HTR-8/SVneo (cell line): ENCODE measurements at regions not wholly inside any gene's neighbourhood (a gene's known extent, or its start where the extent isn't known, plus 50 kb on each side); places are given as distances from the start of the nearest gene placed in this dataset.

Source experiments
- DNase-seq: peaks from one replicate; pipeline ENCODE4 v3.0.0; 2011; ENCODE audit warnings: low spot score, mixed read lengths; ENCODE audit not compliant: insufficient read length
- FAIRE-seq: peaks from 2 replicates; lab custom pipeline; 2011; peaks lifted over from hg19 to GRCh38; lab: Jason Lieb, UNC

DNA sequence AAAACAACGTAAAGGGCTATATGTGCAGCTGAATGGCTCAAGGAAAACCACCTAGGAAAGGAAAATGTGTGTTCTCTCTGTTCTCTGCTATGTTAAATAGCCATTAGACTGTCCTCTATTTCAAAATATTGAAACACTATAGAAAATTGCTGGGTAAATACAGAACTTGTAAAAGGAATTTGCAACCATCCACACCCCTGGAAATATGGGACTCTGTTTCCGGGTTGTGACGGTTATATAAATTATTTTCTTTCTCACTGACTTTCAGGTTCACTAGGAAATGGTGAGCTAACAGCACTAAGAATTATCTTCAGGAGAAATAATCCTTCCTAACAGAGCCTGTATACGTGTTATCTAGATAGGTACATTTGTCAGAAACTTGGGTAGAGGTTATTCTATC lies 161.0 kb upstream of the DKK2 start:
- no peak for DNase-seq
- no peak for FAIRE-seq

DNA sequence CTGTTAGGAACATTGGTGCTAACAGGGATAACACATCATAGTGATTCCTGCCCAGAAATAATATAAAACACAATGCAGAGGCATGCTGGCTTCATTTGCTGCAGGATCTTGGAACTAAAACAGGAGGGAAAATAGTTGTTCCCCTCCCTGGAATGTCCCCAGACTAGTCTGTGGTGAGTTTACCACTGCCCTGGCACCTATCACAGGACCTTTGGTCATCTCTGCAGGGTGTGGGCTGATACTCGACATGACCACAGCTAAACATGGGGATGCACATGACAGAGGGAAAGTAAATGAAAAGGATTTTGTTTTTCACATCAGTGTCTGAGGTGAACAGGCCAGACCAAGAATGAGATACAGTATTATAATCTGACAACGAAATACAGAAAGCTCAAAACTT lies 160.2 kb upstream of the DKK2 start:
- DNase-seq = no peak

DNA sequence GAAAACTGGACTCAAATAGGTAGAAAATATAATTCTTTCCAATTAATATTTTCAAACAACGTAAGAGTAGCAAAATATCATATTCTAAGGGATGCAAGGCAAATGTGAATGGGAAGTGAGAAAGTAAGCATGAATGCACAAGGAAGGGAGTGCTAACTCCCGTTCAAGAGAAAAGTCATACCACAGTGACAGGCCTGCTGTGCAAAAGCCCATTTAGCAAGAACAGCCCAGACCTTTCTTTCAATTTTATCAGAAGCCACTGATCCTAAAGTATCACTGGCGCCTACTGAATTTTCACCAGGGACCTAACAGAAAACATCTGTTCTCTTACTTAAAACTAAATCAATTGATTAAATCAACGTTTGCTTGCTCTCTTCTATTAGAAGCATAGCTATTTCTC lies 157.9 kb upstream of the DKK2 start:
- no peak for FAIRE-seq
- no peak for DNase-seq

More for the DNA sequence above, 160.2 kb upstream of the DKK2 start:
- no peak for FAIRE-seq

DNA sequence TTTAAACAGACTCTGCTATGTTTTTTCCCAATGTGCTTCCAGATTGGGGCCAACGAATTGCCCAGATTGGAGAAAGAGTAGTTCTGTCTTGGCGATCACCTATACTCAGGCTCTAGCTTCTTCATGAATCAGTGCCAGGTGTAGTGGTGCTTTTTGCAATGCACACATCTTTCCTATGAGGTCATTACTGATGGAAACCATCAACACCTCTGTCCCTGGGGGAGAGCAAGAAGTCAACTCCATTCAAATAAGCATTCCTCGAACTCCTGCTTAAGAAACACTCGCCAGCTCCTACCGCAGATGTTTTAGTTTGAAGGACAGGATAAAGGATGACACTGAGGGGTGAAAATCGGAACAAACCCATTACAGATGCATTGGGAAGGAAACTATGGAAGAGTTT lies 156.5 kb upstream of the DKK2 start:
- FAIRE-seq = no peak

DNA sequence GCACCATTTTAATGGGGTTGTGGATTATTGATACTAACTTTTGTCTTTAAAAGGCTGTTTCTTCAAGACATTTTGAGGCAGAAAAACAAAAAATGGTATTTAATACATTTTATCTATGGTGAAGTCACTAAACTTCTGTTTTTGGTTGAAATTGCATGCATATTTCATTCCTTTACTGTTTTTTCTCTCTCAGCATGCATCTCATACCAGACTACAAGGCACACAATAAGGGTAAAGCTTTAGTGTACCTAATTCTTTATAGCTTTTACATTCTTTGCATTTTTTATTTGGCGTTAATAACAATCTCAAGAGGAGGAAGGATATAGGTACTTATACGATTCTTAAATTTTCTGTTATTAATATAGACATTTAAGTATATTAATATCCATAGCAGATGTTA lies 151.0 kb upstream of the DKK2 start:
- DNase-seq = no peak
- no peak for FAIRE-seq

More for the DNA sequence above, 156.5 kb upstream of the DKK2 start:
- no peak for DNase-seq

DNA sequence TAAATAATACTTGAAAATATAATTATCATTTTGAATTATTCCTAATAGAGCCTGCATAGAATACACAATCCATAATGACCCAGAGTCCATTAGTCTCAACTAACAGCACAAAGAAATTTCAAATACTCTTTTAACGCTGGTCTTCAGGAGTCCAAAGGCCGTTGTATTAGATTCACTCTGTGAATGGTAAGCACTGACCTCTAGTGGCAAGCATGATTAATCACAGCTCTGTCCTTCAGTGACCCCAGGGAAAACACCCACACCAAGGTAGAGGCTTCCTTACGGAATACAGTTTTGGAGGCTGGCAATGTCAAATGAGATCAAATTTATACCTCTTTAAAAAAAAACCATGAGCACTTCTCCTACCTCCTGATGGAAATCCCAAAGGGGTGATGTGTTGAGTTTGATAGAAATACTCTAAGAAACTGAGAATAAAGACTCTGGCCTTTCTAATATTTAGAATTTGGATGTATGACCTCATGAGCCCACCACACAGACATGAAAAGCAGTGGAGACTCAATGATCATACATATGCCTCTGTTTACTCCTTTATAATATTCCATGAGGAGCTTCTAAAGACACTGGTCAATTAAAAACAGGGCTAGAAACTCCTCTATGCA lies 147.2 kb upstream of the DKK2 start:
- no peak for FAIRE-seq
- peak; percentile 3 for DNase-seq

DNA sequence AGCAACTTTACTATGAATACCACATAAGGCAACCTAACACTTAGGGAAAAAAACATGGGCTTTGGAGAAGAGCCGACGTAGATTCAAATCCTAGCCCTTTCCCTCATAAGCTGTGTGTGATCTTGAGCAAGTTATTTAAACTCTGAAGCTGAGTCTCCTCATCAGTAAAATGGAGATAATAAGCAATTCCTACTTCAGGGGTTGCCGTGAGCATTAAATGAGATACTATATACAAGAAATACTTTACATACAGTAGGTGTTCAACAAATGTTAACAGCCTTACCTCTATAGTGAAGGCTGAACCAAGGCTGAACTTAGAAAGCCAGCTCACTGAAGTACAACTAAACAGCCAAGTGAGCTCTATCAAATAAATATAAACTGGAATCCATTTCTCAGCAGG lies 146.2 kb upstream of the DKK2 start:
- DNase-seq (no peak), FAIRE-seq (no peak)

DNA sequence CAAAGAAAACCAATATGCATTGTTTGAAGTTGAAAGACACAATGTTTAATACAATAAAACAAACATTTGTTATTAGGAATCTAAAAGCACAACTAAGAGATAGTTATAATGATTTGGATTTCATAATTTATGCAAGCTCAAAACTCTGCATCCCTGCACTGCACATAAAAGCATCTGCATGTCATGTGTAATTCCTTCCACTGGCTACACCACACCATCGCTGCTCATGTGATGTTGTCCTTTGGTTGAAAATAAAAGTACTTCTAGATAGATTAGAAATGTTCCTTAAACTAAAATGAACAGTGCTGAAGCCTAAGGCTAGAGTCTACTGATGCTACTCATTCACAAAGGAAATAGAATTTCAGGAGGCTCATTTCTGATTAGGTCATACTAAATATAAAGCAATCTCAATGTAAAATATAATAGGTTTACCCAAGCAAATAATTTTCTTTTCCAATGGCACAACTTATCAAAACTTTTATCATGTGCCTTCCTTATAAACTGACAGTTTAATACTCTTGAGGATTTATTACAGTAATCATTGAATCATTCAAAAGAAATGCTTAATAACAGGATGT lies 130.8 kb upstream of the DKK2 start:
- DNase-seq (no peak), FAIRE-seq (no peak)

DNA sequence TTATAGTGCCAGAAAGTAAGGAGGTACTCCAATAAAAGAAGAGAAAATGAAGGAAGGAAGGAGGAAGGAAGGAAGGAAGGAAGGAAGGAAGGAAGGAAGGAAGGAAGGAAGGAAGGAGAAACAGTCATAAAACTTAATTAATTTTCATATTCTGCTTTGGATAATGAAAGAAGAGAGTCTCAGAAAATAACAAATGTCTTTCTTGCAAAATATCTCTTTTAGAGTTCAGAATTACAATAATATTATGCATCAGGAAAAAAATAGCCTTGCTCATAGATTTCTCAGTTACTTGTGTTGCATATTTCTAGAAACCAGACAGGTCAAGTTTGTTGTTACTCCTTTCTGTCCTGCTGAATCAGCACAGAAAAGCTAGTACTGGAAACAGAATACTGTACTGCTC lies 130.1 kb upstream of the DKK2 start:
- DNase-seq (no peak), FAIRE-seq (no peak)

DNA sequence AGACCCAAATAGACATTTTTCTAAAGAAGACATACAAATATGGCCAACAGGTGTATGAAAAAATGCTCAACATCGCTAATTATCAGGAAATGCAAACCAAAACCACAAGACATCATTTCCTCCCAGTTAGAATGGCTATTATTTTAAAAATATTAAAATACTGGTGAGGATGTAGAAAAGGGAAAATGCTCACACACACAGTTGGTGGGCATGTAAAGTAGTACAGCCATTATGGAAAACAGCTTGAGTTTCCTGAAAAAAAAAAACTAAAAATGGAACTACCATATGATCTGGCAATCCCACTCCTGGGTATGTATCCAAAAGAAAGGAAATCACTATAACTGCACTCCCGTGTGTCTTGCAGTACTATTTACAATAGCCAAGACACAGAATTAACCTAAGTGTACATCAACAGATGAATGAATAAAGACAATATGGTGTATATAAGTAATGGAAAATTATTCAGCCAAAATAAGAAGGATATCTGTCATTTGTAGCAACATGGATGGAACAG lies 128.9 kb upstream of the DKK2 start:
- no peak for FAIRE-seq
- no peak for DNase-seq

DNA sequence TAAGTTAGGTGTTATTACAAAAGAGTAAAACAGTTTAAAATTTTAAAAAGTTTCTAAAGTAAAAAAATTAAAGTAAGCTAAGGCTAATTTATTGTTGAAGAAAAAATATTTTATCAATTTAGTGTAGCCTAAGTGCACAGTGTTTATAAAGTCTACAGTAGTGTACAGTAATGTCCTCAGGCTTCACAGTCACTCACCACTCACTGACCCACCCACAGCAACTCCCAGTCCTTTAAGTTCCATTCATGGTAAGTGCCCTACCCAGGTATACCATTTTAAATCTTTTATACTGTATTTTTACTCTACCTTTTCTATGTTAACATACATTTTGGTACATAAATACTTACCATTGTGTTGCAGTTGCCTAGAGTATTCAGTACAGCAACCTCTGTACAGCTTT lies 120.3 kb upstream of the DKK2 start:
- no peak for DNase-seq
- FAIRE-seq = no peak

DNA sequence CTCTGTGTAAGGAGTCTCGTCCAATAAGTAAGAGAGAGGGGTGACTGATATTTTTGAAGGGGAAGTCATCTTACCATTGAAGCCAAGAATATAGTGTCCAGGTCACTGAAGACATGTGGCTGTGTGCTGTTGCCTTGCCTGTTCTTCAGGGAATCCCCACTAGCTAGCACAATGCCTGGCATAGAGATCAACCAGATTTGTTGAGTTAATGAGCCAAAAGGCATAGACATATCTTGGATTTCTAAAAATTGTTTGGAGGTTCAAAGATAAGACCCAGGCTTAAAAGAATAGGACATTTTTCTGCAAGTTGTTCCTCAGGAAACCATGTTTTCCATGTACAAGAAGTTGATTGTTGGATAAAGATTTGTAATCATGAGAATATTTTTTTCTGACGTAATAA lies 119.3 kb upstream of the DKK2 start:
- no peak for DNase-seq
- FAIRE-seq = no peak

DNA sequence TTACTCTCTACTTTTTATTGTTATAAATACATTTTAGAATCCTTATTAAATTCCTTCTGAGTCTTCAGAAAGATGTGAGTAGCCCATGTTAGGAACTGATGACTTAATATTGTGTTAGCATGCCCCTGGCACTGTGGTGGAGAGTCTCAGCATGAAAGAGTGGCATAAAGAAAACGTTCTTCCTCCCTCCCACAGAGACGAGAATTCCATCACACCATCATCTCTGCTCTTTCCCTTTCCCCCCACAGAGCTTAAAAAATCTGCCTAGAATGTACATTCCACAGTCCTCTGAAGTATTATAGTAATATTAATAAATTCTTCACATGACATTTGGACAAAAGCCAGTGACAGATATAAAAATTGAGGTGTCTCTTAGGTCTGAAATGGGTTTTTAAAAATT lies 117.8 kb upstream of the DKK2 start:
- FAIRE-seq (no peak), DNase-seq (no peak)

DNA sequence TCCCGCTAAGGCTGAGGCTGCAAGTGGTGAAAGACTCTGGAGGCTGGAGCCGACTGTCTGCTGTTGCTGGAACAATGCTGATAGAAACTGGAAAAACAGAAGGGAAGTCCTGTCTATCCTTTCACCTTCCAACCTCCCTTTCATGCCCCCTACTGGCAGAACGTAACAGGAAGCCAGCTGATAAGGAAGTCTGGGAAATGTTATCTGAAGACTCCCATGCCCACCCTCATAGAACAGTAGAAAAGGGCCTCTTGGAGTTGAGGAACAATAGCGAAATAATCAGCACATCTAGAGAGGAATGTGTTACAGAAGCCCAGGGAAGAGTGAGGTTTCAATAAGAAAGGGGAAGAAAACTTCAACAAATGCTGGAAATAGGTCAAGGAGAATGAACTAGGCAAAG lies 117.1 kb upstream of the DKK2 start:
- FAIRE-seq = no peak
- no peak for DNase-seq

DNA sequence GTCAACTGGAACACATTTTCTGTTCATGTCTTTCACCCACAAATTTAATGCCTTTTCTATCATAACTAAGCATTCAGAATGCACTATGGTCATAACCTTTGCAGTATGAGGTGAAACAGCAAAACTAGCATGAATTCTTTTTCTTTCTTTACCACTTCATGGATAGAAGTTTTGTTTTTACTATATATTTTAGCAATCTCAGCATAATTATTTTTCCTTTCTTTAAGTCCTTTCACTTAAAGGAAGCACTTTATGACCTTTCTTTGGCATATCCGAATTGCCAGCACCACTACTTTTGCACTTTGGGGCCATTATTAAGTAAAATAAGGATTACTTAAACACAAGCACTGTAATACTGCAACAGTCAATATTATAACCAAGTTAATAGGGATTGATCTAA lies 115.1 kb upstream of the DKK2 start:
- DNase-seq (no peak), FAIRE-seq (no peak)

DNA sequence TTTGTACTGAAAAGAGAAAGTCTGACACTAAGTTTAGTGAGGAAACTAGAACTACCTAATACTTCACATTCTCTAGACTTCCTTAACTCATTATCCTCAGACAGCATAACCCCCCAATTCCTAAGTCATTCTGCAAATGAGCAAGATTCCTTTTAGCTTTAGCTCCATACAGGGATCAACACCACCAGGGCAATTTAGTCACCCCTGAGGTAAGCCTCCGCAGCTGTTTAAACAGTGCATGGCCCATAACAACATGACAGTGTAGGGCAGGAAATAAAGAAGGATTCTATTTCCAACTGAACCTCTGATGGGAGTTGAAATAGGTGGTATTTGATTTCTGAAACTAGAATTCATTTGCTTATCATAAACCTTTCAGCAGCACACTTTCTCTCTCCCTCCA lies 112.8 kb upstream of the DKK2 start:
- FAIRE-seq = no peak
- no peak for DNase-seq

DNA sequence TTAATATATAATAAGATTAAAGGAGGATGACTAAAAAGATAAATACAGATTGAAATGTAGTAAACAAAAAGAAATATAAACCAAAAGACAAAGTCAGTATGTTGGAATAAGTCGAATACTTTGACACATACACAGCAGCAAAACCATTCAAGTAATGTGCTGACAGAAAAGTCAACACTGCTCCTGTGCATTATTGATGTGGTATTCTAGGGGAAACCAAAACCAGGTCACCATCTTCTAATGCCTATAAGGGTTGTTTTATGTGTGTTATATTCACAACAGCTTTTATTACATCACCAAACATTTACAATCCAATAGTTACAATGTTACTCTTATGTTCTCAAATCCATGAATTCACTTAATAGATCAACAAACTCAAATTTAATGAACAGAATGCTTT lies 111.8 kb upstream of the DKK2 start:
- FAIRE-seq = no peak
- no peak for DNase-seq

DNA sequence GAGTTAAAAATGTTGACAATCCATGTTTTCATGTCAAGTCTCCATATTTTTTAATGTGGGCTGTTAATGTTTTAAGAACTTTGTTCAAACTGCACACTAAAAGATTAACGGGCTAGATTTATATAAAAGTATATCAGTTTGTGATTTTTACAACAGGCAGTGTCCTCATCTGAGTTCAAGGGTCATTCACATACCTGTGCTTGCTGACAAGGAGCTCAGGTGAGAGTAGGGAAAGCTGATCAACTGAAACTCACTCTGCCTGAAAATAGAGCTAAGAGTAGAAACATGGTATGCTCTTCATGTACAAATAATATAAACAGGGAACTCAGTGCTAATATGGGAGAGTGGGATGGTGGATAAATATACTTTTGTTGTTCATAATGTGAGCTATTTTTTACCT lies 102.3 kb upstream of the DKK2 start:
- FAIRE-seq (no peak), DNase-seq (no peak)

DNA sequence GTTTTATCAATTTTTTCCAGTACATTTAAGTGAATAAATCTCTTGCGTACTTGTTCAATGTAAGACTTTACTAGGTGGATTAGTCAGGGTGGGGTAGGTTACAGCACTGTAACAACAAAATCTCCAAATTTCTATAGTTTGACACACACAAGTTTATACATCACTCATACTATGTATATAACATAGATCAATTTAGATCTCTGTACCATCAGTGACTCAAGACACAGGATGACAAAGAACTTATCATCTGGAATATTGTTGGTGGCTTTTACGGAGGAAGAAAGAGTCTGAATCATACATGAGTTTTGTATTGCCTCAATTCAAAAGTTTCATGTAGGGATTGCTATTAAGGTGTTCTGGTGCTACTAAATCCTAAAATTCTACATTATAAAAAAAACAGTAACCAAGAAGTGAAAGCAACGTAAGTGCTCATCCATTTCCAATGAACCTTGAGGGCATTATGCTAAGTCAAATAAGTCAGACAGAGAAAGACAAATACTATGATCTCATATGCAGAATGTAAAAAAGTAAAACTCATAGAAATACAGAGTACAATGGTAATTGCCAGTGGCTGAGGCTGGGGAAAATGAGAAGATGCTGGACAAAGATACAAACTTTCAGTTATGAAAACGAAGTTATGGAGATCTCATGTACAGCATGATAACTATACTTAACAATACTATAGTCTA lies 98.0 kb upstream of the DKK2 start:
- DNase-seq = no peak
- no peak for FAIRE-seq

DNA sequence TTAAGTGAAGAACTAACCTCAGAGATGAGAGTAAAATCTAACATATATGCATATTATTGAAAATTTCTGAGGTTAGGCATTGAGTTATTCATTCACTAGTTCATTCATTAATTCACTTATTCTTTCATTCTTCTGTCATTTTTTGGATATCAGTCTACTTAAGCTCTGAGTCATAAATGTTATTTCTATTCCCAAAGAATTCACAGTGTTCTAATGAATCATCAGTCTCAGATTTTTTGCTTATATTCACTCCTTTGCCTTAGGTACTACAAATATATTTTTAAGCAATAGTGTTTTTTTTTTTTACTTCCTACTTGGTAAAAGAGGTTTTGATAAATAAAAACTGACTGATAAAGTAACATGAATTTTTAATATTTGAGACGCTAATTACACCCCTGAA lies 95.2 kb upstream of the DKK2 start:
- FAIRE-seq = no peak
- no peak for DNase-seq

DNA sequence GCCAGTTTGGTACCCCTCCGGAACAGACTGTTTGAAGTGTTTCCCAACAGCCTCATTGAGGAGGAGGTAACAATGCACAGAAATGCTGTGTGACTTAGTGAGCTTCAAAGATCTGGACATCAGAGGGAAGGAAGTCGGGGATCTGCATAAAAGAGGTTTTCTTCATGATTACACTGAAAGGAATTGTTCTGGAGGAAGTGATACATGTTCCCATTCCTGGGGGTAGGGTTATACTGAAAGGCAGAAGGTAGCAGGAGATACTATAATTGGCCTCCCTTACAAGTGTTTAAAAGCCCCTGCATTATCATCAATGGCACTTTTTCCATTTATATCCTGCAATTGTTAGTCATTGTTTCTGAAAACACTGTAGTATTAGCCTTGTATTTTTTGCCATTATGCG lies 94.0 kb upstream of the DKK2 start:
- no peak for DNase-seq
- FAIRE-seq = no peak

DNA sequence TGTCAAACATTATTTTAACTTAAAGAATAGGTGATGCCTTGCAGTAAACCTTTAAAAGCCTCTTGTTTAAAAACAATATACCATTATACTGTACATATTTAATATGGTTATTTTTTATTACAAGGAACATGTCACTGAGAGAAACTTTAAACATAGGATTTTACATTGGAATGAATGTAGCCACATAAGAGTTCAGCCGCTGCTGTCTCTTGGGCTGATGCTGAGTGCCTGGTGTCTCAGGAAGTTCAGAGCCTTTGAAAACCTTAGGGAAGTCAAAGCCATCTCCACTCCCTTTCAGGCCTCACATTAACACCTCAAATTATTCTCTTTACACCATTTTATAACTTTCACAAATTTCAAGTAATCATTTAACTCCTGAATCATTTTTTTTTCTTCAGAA lies 93.5 kb upstream of the DKK2 start:
- FAIRE-seq = no peak
- DNase-seq = no peak
